Smooth muscle cell (in vitro differentiated cells): ENCODE measurements at regions not wholly inside any gene's neighbourhood (a gene's known extent, or its start where the extent isn't known, plus 50 kb on each side); places are given as distances from the start of the nearest gene placed in this dataset.

Source experiments
- DNase-seq: peaks from one replicate; lab custom pipeline; 2025; ENCODE audit not compliant: unreplicated experiment; lab: John Stamatoyannopoulos, UW
- H2AFZ ChIP-seq: fragments of 200-600 bp; sonication (generic); 2 replicates; pipeline ENCODE4 v1.6.0; 2016; ENCODE audit warnings: antibody characterized with exemption, low read depth, mild to moderate bottlenecking
- H3F3A ChIP-seq: fragments of 200-600 bp; sonication (generic); 2 replicates; pipeline ENCODE4 v1.6.0; 2017; ENCODE audit warnings: antibody characterized with exemption, low read depth
- H3K27ac ChIP-seq: fragments of 200-600 bp; sonication (generic); 2 replicates; pipeline ENCODE4 v1.5.1; 2016; ENCODE audit warnings: low read depth, mild to moderate bottlenecking
- H3K27me3 ChIP-seq: fragments of 200-600 bp; sonication (generic); 2 replicates; pipeline ENCODE4 v1.6.1; 2016; ENCODE audit warnings: low read depth, mild to moderate bottlenecking
- H3K36me3 ChIP-seq: fragments of 200-600 bp; sonication (generic); 2 replicates; pipeline ENCODE4 v1.5.1; 2016; ENCODE audit warnings: low read depth
- H3K4me1 ChIP-seq: fragments of 200-600 bp; sonication (generic); 2 replicates; pipeline ENCODE4 v1.5.1; 2016; ENCODE audit warnings: low read depth
- H3K4me2 ChIP-seq: fragments of 200-600 bp; sonication (generic); 2 replicates; pipeline ENCODE4 v1.6.0; 2016; ENCODE audit warnings: mild to moderate bottlenecking
- H3K4me3 ChIP-seq: fragments of 200-600 bp; sonication (generic); 2 replicates; pipeline ENCODE4 v1.5.1; 2016; ENCODE audit warnings: mild to moderate bottlenecking
- H3K79me2 ChIP-seq: fragments of 200-600 bp; sonication (generic); 2 replicates; pipeline ENCODE4 v1.6.0; 2016; ENCODE audit warnings: low read depth, mild to moderate bottlenecking
- H3K9ac ChIP-seq: fragments of 200-600 bp; sonication (generic); 2 replicates; pipeline ENCODE4 v1.6.0; 2016; ENCODE audit warnings: low read depth
- H3K9me3 ChIP-seq: fragments of 200-600 bp; sonication (generic); replicated peaks from 2 replicates; pipeline ENCODE4 v1.5.1; 2016; ENCODE audit warnings: low read depth
- H4K20me1 ChIP-seq: fragments of 200-600 bp; sonication (generic); 2 replicates; pipeline ENCODE4 v1.6.0; 2016; ENCODE audit warnings: low read depth
- WGBS: methylation state at CpG from one replicate; pipeline ENCODE4 v1.1.7; 2016; ENCODE audit warnings: low lambda C conversion rate; 5-methylcytosine and 5-hydroxymethylcytosine counted together
- TF ChIP-seq, protein P1 (sequence below): fragments of 200-600 bp; sonication (generic); IDR thresholded peaks from 2 replicates; pipeline ENCODE4 v1.5.1; 2017; ENCODE audit warnings: borderline replicate concordance, mild to moderate bottlenecking, antibody characterized with exemption; ENCODE audit not compliant: insufficient read depth, poor library complexity, severe bottlenecking

DNA sequence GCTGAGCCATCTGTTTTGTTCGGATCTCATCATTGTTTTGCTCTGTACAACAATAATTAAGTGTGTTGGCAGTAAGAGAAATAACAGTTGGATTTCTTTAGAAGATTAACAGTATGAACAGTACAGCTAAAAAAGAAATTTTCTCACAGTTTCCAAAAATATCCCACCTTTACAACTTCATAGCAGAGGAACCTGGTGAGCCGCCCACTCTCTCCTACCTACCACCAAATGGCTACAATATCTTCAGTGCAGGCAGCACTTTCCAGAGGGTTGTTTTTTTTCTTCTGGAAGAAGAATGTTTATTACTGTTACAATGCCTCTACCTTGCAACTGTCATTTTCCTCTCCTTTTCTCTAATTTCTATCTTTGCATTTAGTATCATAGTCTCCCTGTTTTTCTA, 1577.5 kb upstream of the PRR20A start:
- no peak overlapping the region for H3K4me2 ChIP-seq
- H3K4me3 ChIP-seq, result no peak overlapping the region
- H3K79me2 ChIP-seq, result no peaks in the 10 kb centered on the region
- H3K4me1 ChIP-seq, result peaks cover 20% of the 10 kb centered on the region
- H3K27ac ChIP-seq, result no peak overlapping the region
- DNase-seq, result no peak
- TF ChIP-seq, protein P1, sequence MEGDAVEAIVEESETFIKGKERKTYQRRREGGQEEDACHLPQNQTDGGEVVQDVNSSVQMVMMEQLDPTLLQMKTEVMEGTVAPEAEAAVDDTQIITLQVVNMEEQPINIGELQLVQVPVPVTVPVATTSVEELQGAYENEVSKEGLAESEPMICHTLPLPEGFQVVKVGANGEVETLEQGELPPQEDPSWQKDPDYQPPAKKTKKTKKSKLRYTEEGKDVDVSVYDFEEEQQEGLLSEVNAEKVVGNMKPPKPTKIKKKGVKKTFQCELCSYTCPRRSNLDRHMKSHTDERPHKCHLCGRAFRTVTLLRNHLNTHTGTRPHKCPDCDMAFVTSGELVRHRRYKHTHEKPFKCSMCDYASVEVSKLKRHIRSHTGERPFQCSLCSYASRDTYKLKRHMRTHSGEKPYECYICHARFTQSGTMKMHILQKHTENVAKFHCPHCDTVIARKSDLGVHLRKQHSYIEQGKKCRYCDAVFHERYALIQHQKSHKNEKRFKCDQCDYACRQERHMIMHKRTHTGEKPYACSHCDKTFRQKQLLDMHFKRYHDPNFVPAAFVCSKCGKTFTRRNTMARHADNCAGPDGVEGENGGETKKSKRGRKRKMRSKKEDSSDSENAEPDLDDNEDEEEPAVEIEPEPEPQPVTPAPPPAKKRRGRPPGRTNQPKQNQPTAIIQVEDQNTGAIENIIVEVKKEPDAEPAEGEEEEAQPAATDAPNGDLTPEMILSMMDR, result no peak
- no peaks in the 10 kb centered on the region for H3F3A ChIP-seq
- H3K36me3 ChIP-seq, result no peaks in the 10 kb centered on the region
- no peaks in the 10 kb centered on the region for H4K20me1 ChIP-seq
- no peak overlapping the region for H2AFZ ChIP-seq
- no peaks in the 10 kb centered on the region for H3K27me3 ChIP-seq
- H3K9ac ChIP-seq, result no peak overlapping the region
- WGBS, result 88% methylated on average over 2 of the region's 2 CpGs
- no peaks in the 10 kb centered on the region for H3K9me3 ChIP-seq

DNA sequence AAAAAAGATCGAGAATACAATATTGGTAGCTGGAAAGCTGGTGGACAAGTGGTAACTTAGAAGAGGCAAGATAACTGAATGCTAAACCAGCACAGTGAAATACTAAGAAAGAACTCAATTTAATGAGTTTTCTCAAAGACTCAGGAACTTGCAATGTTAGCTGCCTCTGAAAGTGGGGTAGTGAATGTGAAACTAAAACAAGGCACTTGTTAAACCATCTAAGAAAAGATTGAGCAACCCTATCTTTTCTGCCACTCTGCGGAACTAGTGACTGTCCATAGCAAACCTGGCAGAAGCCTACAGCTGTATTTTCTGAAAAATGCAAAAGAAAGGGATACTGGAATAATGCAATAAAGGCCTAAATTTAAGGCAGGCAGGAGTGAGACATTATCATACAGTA, 1574.4 kb upstream of the PRR20A start:
- Histone ChIP-seq H3K4me3 (no peak overlapping the region), H3K27ac (no peak overlapping the region), H2AFZ (no peak overlapping the region), H3K4me1 (peaks cover 20% of the 10 kb centered on the region), H3K9me3 (no peaks in the 10 kb centered on the region), H4K20me1 (no peaks in the 10 kb centered on the region), H3K79me2 (no peaks in the 10 kb centered on the region), H3K4me2 (no peak overlapping the region), H3K36me3 (no peaks in the 10 kb centered on the region), H3K27me3 (no peaks in the 10 kb centered on the region), H3K9ac (no peak overlapping the region), H3F3A (no peaks in the 10 kb centered on the region)
- TF ChIP-seq, protein P1, result no peak
- WGBS, result 93% methylated on average over 2 of the region's 2 CpGs
- DNase-seq, result no peak

DNA sequence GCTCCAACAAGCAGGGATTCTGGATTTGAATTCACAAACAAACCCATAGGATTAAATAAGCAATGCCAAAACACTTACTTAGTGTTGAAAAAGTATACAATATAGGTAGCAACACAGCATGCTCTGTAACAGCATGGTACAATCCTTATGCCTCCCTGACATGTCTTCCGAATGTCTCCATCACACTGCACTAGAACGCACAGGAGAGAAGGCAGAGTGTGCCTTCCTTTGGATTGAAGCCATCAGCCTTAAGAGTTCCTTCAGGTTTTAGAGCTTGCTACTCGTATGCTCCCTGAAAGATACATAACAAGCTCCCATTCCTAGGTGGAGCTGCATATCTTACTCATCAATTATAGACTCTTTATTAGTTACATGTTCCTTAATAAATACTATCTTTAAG, 1573.9 kb upstream of the PRR20A start:
- DNase-seq, result no peak
- Histone ChIP-seq H2AFZ (no peak overlapping the region), H3K4me2 (no peak overlapping the region), H3K9ac (no peak overlapping the region), H3K9me3 (no peaks in the 10 kb centered on the region), H3K27me3 (no peaks in the 10 kb centered on the region), H3F3A (no peaks in the 10 kb centered on the region), H3K4me3 (no peak overlapping the region), H4K20me1 (no peaks in the 10 kb centered on the region), H3K79me2 (no peaks in the 10 kb centered on the region), H3K27ac (no peak overlapping the region), H3K4me1 (peaks cover 20% of the 10 kb centered on the region), H3K36me3 (no peaks in the 10 kb centered on the region)
- 94% methylated on average over 3 of the region's 3 CpGs for WGBS
- TF ChIP-seq, protein P1, result no peak

DNA sequence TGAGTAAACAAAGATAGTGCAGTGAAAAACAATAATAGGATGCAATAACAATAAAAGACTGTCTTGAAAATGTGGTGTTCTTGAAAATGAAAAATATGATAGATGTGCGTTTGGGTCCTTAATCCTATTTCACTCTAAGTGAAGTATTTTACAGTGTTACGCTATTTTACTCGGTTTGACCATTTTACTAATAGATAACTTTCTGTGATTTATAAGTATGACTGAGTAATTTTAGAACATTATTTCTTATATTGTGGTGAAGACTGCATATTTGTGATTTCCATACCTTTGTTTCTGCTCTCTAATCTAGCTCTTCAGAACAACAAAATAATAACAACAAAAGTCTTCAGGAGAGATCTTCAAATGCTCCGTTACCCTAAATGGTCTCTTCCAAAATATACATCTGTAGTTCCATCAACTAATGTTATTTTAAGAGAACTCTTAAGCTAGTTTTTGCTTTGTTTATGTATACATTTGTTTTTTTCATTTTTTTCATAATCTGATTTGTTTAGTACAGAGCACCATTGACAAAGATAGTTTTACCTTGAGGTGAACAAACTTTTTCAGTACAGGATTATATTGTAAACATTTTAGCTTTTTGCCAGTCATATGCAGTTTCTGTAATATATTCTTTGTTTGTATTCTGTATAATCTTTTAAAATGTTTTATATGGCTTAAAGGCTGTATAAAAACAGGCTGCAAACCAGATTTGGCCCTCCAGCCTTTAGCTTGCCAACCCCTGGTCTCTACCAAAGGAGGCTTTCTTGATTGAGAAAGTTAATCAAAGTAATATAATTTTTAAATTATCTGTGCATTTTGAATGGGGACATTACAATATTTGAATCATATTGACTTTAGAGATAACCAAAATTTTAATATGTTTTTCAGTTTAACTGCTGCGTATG, 1572.7 kb upstream of the PRR20A start:
- 74% methylated on average over 5 of the region's 5 CpGs for WGBS
- Histone ChIP-seq H3F3A (no peaks in the 10 kb centered on the region), H3K4me2 (no peak overlapping the region), H3K4me3 (no peak overlapping the region), H3K79me2 (no peaks in the 10 kb centered on the region), H4K20me1 (no peaks in the 10 kb centered on the region), H3K36me3 (no peaks in the 10 kb centered on the region), H3K9me3 (no peaks in the 10 kb centered on the region), H3K9ac (no peak overlapping the region), H3K4me1 (peaks cover 18% of the 10 kb centered on the region), H2AFZ (no peak overlapping the region), H3K27me3 (no peaks in the 10 kb centered on the region), H3K27ac (no peak overlapping the region)
- TF ChIP-seq, protein P1, result no peak
- no peak for DNase-seq
